Uterus (tissue), 2 donors: ENCODE measurements at regions not wholly inside any gene's neighbourhood (a gene's known extent, or its start where the extent isn't known, plus 50 kb on each side); places are given as distances from the start of the nearest gene placed in this dataset.

Experiments
- POLR2A ChIP-seq, 2 donors: fragments of 450-650 bp; IDR thresholded peaks; one replicate each; pipeline ENCODE4 v1.6.1; 2016; ENCODE audit warnings: antibody characterized with exemption in 2 of 2, mild to moderate bottlenecking in 1 of 2, moderate library complexity in 1 of 2
- TF ChIP-seq, protein P1 (sequence below), 4 experiments: fragments of 200-600 bp in 2 of 4; fragments of 450-650 bp in 2 of 4; sonication (generic) in 2 of 4; IDR thresholded peaks; one replicate each; pipeline ENCODE4 v1.5.1; 2016 to 2019; ENCODE audit warnings: antibody characterized with exemption in 4 of 4, mild to moderate bottlenecking in 2 of 4, moderate library complexity in 1 of 4

- TF ChIP-seq, protein P1, sequence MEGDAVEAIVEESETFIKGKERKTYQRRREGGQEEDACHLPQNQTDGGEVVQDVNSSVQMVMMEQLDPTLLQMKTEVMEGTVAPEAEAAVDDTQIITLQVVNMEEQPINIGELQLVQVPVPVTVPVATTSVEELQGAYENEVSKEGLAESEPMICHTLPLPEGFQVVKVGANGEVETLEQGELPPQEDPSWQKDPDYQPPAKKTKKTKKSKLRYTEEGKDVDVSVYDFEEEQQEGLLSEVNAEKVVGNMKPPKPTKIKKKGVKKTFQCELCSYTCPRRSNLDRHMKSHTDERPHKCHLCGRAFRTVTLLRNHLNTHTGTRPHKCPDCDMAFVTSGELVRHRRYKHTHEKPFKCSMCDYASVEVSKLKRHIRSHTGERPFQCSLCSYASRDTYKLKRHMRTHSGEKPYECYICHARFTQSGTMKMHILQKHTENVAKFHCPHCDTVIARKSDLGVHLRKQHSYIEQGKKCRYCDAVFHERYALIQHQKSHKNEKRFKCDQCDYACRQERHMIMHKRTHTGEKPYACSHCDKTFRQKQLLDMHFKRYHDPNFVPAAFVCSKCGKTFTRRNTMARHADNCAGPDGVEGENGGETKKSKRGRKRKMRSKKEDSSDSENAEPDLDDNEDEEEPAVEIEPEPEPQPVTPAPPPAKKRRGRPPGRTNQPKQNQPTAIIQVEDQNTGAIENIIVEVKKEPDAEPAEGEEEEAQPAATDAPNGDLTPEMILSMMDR (IDR thresholded peaks at IDR 0.05), result no peak
- no peak for TF ChIP-seq POLR2A (IDR thresholded peaks at IDR 0.05)
Measured at GRCh38 chr4:28310926-28311325, 1450.3 kb downstream of the STIM2 start.
